Spleen (tissue), 3 donors: ENCODE measurements at regions not wholly inside any gene's neighbourhood (a gene's known extent, or its start where the extent isn't known, plus 50 kb on each side); places are given as distances from the start of the nearest gene placed in this dataset.

Source experiments
- POLR2A ChIP-seq, 3 donors: fragments of 450-650 bp; IDR thresholded peaks; one replicate each; pipeline ENCODE4 v1.5.1; 2017; ENCODE audit warnings: antibody characterized with exemption in 3 of 3, mild to moderate bottlenecking in 1 of 3
- POLR2AphosphoS5 ChIP-seq, 3 donors: sonication (generic); formaldehyde crosslinking; IDR thresholded peaks; one replicate each; pipeline ENCODE4 v1.5.1; 2017; ENCODE audit warnings: antibody characterized with exemption in 3 of 3

DNA sequence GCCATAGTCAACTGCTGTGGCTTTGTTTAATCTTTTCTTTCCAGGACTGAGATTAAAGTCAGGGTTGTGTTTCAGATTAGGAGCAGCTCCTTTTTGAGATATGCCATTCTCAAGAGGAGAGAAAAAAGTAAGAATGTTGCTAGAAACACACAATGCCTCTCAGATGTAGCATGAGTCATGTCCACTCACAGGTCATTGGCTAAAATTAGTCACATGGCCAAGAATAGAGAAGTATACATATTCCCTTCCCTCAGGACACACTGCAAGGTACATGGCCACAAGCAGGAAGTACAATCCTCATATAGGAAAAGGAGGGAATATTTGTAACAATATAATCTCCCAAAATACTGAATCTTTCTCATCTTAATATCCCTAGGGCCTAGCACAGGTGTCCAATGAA, 141.9 kb upstream of the PTBP2 start:
- TF ChIP-seq POLR2A (IDR thresholded peaks at IDR 0.05) (no peak), POLR2AphosphoS5 (IDR thresholded peaks at IDR 0.05) (no peak)
